ENCODE measurements at regions not wholly inside any gene's neighbourhood (a gene's known extent, or its start where the extent isn't known, plus 50 kb on each side); places are given as distances from the start of the nearest gene placed in this dataset.

- H3K9me3 ChIP-seq: no peaks in the 10 kb centered on the region
- no peak overlapping the region for H3K27ac ChIP-seq
- no peak overlapping the region for H3K4me3 ChIP-seq
- no peaks in the 10 kb centered on the region for H3K4me1 ChIP-seq
- intact Hi-C loops (cut with DNase I): no loop called here
- DNase-seq: no peak
- TF ChIP-seq, protein P1, sequence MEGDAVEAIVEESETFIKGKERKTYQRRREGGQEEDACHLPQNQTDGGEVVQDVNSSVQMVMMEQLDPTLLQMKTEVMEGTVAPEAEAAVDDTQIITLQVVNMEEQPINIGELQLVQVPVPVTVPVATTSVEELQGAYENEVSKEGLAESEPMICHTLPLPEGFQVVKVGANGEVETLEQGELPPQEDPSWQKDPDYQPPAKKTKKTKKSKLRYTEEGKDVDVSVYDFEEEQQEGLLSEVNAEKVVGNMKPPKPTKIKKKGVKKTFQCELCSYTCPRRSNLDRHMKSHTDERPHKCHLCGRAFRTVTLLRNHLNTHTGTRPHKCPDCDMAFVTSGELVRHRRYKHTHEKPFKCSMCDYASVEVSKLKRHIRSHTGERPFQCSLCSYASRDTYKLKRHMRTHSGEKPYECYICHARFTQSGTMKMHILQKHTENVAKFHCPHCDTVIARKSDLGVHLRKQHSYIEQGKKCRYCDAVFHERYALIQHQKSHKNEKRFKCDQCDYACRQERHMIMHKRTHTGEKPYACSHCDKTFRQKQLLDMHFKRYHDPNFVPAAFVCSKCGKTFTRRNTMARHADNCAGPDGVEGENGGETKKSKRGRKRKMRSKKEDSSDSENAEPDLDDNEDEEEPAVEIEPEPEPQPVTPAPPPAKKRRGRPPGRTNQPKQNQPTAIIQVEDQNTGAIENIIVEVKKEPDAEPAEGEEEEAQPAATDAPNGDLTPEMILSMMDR (IDR thresholded peaks at IDR 0.05): no peak
- ATAC-seq: no peak
- H3K27me3 ChIP-seq (ENCODE audit: insufficient read depth in 3 of 3, low read length in 2 of 3): no peaks in the 10 kb centered on the region
- no peaks in the 10 kb centered on the region for H3K36me3 ChIP-seq (ENCODE audit: insufficient read depth in 1 of 2, low read depth in 1 of 2)
- WGBS, 3 donors: 68 to 84% (median 69%) methylated on average over 5 of the region's 5 CpGs
These were observed 403.3 kb downstream of the METTL4 start for GRCh38 chr18:2168022-2168421.

DNA sequence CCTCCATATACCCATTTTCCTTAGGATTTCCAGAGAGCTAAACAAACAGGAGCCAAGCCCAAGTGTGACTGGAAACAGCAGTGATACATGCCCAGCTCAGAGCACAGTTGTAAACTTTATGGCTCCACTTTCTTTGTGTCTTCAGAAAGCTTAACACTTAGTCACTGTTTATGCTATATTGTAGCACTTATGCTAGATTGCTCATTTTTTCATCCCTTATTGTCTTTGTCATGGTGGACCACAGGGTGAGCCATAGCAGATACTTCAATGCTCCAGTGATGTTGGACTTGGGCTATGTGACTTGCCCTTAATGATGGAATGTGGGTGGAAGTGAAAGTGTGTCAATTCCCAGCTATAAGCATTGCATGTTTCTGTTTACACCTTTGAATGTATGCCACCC is 401.6 kb downstream of the METTL4 start:
- no peaks in the 10 kb centered on the region for H3K36me3 ChIP-seq (ENCODE audit: insufficient read depth in 1 of 2, low read depth in 1 of 2)
- intact Hi-C loops (cut with DNase I): no loop called here
- no peaks in the 10 kb centered on the region for H3K4me1 ChIP-seq
- no peaks in the 10 kb centered on the region for H3K27me3 ChIP-seq (ENCODE audit: insufficient read depth in 3 of 3, low read length in 2 of 3)
- H3K4me3 ChIP-seq: no peak overlapping the region
- H3K27ac ChIP-seq: no peak overlapping the region
- DNase-seq (no peak), ATAC-seq (no peak)
- TF ChIP-seq, protein P1 (IDR thresholded peaks at IDR 0.05): no peak
- no peaks in the 10 kb centered on the region for H3K9me3 ChIP-seq

DNA sequence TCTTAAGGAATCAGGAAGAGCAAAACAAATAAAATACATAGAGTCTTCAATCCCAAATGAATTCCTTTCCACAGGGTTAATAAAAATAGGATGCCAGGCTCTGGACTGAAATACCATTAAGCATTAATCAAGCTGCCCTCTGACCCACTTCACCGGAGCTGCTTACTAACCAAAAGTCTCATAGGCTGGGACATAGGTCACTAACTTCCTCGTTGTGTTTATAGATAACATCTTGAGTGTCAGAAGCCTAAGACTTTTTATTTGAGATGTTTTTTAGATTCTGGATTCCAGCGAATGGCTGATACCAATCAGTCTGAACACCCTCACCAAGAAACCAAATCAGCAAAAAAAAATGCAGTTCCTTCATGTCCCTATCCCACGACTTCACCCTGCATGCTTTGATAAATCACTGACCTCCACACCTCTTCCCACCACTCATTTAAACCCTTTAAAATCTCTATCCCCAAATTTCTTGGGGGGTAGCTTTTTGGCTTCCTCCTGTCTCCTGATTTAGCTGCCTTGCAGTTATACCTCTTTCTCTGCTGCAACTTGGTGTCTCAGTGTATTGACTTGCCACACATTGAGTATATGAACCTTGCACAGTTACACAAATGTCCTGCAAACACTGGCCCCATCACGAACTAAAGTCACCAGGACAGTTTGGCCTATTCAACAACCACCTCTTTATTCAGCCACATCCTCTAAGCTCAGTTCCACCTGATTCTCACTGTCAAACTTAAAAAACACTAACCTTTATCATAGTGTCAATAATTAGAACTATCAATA is 399.3 kb downstream of the METTL4 start:
- H3K4me3 ChIP-seq: no peak overlapping the region
- H3K27me3 ChIP-seq (ENCODE audit: insufficient read depth in 3 of 3, low read length in 2 of 3): no peaks in the 10 kb centered on the region
- no peaks in the 10 kb centered on the region for H3K36me3 ChIP-seq (ENCODE audit: insufficient read depth in 1 of 2, low read depth in 1 of 2)
- no peaks in the 10 kb centered on the region for H3K9me3 ChIP-seq
- WGBS, 3 donors: 40 to 51% (median 46%) methylated on average over 5 of the region's 5 CpGs
- H3K27ac ChIP-seq: no peak overlapping the region
- no peaks in the 10 kb centered on the region for H3K4me1 ChIP-seq
- DNase-seq: no peak
- ATAC-seq: no peak
- intact Hi-C loops (cut with DNase I): no loop called here
- TF ChIP-seq, protein P1 (IDR thresholded peaks at IDR 0.05): no peak

- TF ChIP-seq, protein P1 (IDR thresholded peaks at IDR 0.05): no peak
- no peaks in the 10 kb centered on the region for H3K27me3 ChIP-seq (ENCODE audit: insufficient read depth in 3 of 3, low read length in 2 of 3)
- no peaks in the 10 kb centered on the region for H3K9me3 ChIP-seq
- no peaks in the 10 kb centered on the region for H3K4me1 ChIP-seq
- intact Hi-C loops (cut with DNase I): no loop called here
- WGBS, 3 donors: 83 to 94% (median 86%) methylated on average over 2 of the region's 2 CpGs
- H3K36me3 ChIP-seq (ENCODE audit: insufficient read depth in 1 of 2, low read depth in 1 of 2): no peaks in the 10 kb centered on the region
- H3K27ac ChIP-seq: no peak overlapping the region
- DNase-seq: no peak
- no peak for ATAC-seq
- H3K4me3 ChIP-seq: no peak overlapping the region
These were observed 398.4 kb downstream of the METTL4 start for GRCh38 chr18:2172881-2173280.

- Histone ChIP-seq H3K36me3 (ENCODE audit: insufficient read depth in 1 of 2, low read depth in 1 of 2) (no peaks in the 10 kb centered on the region), H3K27ac (no peak overlapping the region), H3K9me3 (no peaks in the 10 kb centered on the region), H3K4me3 (no peak overlapping the region), H3K4me1 (no peaks in the 10 kb centered on the region), H3K27me3 (ENCODE audit: insufficient read depth in 3 of 3, low read length in 2 of 3) (no peaks in the 10 kb centered on the region)
- 40 to 43% (median 40%) methylated on average over 4 of the region's 4 CpGs for WGBS, 3 donors
- intact Hi-C loops (cut with DNase I): no loop called here
- ATAC-seq: no peak
- TF ChIP-seq, protein P1 (IDR thresholded peaks at IDR 0.05): no peak
- DNase-seq: no peak
These were observed 397.8 kb downstream of the METTL4 start for GRCh38 chr18:2173486-2173885.
